Testis (tissue), 2 donors: ENCODE measurements at regions not wholly inside any gene's neighbourhood (a gene's known extent, or its start where the extent isn't known, plus 50 kb on each side); places are given as distances from the start of the nearest gene placed in this dataset.

ENCODE experiments used
- POLR2A ChIP-seq: fragments of 450-650 bp; IDR thresholded peaks from one replicate; pipeline ENCODE4 v1.6.1; 2017; ENCODE audit warnings: antibody characterized with exemption, mild to moderate bottlenecking, moderate library complexity
- TF ChIP-seq, protein P1 (sequence below), 3 experiments: fragments of 450-650 bp in 2 of 3; fragments of 200-600 bp in 1 of 3; sonication (generic) in 1 of 3; IDR thresholded peaks; one replicate each; pipeline ENCODE4 v1.5.1; 2016 to 2019; ENCODE audit warnings: antibody characterized with exemption in 3 of 3, mild to moderate bottlenecking in 2 of 3, moderate library complexity in 1 of 3

DNA sequence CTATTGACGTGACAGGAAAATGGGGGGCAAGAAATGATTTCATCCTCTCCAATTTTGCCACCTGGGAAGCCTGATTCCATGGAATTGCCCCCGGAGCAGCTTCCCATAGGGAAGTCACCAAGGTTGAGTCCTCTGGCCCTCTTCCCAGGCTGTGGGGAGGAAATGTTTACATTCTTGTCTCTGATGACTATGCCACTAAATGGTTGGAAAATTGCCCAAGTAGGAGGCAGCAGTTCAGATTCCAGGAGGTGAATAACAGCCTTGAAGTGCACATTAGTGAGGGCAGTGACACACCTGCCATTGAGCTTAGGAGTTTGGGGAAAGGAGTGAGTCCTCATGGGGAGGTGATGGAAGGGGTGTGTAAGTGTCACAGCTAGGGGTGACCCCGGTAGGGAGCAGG is 449.2 kb upstream of the DCC start:
- TF ChIP-seq, protein P1, sequence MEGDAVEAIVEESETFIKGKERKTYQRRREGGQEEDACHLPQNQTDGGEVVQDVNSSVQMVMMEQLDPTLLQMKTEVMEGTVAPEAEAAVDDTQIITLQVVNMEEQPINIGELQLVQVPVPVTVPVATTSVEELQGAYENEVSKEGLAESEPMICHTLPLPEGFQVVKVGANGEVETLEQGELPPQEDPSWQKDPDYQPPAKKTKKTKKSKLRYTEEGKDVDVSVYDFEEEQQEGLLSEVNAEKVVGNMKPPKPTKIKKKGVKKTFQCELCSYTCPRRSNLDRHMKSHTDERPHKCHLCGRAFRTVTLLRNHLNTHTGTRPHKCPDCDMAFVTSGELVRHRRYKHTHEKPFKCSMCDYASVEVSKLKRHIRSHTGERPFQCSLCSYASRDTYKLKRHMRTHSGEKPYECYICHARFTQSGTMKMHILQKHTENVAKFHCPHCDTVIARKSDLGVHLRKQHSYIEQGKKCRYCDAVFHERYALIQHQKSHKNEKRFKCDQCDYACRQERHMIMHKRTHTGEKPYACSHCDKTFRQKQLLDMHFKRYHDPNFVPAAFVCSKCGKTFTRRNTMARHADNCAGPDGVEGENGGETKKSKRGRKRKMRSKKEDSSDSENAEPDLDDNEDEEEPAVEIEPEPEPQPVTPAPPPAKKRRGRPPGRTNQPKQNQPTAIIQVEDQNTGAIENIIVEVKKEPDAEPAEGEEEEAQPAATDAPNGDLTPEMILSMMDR (IDR thresholded peaks at IDR 0.05), result no peak
- TF ChIP-seq POLR2A, result no peak
